Tibial artery (tissue), 4 donors: ENCODE measurements at regions not wholly inside any gene's neighbourhood (a gene's known extent, or its start where the extent isn't known, plus 50 kb on each side); places are given as distances from the start of the nearest gene placed in this dataset.

Source experiments
- DNase-seq, 2 donors: peaks; one replicate each; pipeline ENCODE4 v3.0.0-alpha.2; 2019
- H3K27ac ChIP-seq, 2 donors: fragments of 200-600 bp; sonication (generic) in 1 of 2; 1 replicate in 1 of 2; 2 replicates in 1 of 2; pipeline ENCODE4 v1.5.1; 2018 to 2019; ENCODE audit warnings: mild to moderate bottlenecking in 1 of 2
- H3K27me3 ChIP-seq, 2 donors: fragments of 200-600 bp; sonication (generic) in 1 of 2; one replicate each; pipeline versions ENCODE4 v1.5.1 to v1.6.0; 2016 to 2019
- H3K36me3 ChIP-seq, 3 donors: fragments of 200-600 bp; sonication (generic) in 2 of 3; one replicate each; pipeline ENCODE4 v1.5.1; 2016 to 2019; ENCODE audit warnings: mild to moderate bottlenecking in 2 of 3
- H3K4me1 ChIP-seq, 4 donors: fragments of 200-600 bp; sonication (generic) in 2 of 4; 1 replicate in 3 of 4; 2 replicates in 1 of 4; pipeline ENCODE4 v1.5.1; 2016 to 2019
- H3K4me3 ChIP-seq, 2 donors: fragments of 200-600 bp; sonication (generic) in 1 of 2; 1 replicate in 1 of 2; 2 replicates in 1 of 2; pipeline ENCODE4 v1.5.1; 2018 to 2019; ENCODE audit warnings: mild to moderate bottlenecking in 2 of 2
- H3K9me3 ChIP-seq, 3 donors: fragments of 200-600 bp; sonication (generic) in 1 of 3; one replicate each; pipeline ENCODE4 v1.5.1; 2016 to 2019
- intact Hi-C: fragments of 100-400 bp; cut with DNase I; formaldehyde crosslinking; loops from one replicate; pipeline ENCODE4 v1.15.0; 2023; ENCODE audit warnings: low total_unique reads
- TF ChIP-seq, protein P1 (sequence below), 2 experiments: fragments of 200-600 bp in 1 of 2; fragments of 450-650 bp in 1 of 2; IDR thresholded peaks; one replicate each; pipeline ENCODE4 v1.5.1; 2017 to 2019; ENCODE audit warnings: antibody characterized with exemption in 2 of 2, mild to moderate bottlenecking in 1 of 2, moderate library complexity in 1 of 2

DNA sequence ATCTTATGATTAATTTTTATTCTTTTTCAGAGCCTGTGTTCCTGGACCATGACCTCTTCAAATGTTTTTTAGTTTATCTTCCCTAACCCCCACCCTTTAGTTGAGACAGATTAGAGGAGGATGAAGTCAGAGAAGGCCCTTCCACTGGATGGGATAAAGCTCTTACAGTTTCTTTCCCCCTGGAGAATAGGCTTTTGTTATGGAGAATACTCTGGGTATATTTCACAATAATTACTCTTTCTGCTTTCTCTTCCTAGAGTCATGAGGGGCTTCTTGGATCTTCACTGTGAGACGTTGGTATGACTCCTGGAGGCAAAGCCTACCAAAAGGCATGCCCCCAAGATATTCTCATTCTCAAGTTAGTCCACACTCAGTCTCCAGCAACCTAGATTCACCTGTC, 144.4 kb upstream of the THRB start:
- no peaks in the 10 kb centered on the region for H3K36me3 ChIP-seq
- DNase-seq = no peak
- H3K4me3 ChIP-seq = no peak overlapping the region
- H3K27me3 ChIP-seq = no peaks in the 10 kb centered on the region
- TF ChIP-seq, protein P1, sequence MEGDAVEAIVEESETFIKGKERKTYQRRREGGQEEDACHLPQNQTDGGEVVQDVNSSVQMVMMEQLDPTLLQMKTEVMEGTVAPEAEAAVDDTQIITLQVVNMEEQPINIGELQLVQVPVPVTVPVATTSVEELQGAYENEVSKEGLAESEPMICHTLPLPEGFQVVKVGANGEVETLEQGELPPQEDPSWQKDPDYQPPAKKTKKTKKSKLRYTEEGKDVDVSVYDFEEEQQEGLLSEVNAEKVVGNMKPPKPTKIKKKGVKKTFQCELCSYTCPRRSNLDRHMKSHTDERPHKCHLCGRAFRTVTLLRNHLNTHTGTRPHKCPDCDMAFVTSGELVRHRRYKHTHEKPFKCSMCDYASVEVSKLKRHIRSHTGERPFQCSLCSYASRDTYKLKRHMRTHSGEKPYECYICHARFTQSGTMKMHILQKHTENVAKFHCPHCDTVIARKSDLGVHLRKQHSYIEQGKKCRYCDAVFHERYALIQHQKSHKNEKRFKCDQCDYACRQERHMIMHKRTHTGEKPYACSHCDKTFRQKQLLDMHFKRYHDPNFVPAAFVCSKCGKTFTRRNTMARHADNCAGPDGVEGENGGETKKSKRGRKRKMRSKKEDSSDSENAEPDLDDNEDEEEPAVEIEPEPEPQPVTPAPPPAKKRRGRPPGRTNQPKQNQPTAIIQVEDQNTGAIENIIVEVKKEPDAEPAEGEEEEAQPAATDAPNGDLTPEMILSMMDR (IDR thresholded peaks at IDR 0.05) = no peak
- intact Hi-C loops = no loop called here
- peaks cover 0 to 4% (median 0%) of the 10 kb centered on the region in 3 donors for H3K9me3 ChIP-seq
- peaks cover 0 to 14% (median 5%) of the 10 kb centered on the region in 4 donors for H3K4me1 ChIP-seq
- H3K27ac ChIP-seq = no peak overlapping the region

DNA sequence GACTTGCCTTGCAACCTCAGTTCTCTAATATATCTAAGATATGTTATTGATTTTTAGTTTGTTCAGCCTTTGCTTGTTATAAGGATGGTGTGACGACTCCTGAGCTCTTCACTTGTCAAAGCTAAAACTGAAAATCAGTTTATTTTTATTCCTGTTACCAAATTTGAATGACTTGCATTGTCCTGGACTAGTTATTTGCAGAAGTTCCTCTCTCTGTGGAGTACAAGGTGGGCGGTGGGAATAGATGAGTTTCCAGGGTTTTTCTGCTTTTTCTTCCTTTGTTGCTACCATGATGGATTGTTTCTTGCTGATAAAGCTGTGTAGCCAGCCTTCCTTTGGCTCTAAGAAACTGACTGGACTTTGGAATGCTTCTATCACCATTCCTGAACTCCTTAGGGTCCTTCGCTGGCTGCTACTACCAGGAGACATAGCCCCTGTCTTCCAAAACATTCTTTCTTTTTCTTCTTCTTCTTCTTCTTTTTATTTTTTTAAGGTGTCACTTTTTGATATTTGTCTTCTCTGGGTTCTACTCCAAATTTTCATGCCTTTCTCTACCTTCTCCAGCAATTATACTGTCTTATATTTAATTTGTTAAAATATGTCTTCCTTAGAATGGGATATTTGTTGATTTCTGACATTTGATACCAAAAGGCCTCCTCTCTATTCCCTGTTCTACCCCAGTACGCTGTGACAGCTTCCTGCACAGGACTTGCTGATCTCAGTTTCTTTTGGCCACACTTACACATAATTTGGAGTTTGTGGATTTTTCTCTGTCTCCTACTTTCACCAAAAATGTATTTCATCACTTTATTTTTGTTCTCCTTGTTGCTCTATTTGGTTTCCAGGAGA, 145.1 kb upstream of the THRB start:
- DNase-seq = no peak
- intact Hi-C loops = no loop called here
- no peaks in the 10 kb centered on the region for H3K27me3 ChIP-seq
- H3K9me3 ChIP-seq = no peaks in the 10 kb centered on the region
- H3K27ac ChIP-seq = no peak overlapping the region
- TF ChIP-seq, protein P1 (IDR thresholded peaks at IDR 0.05) = no peak
- no peak overlapping the region for H3K4me3 ChIP-seq
- no peaks in the 10 kb centered on the region for H3K36me3 ChIP-seq
- H3K4me1 ChIP-seq = peaks cover 0 to 14% (median 5%) of the 10 kb centered on the region in 4 donors

DNA sequence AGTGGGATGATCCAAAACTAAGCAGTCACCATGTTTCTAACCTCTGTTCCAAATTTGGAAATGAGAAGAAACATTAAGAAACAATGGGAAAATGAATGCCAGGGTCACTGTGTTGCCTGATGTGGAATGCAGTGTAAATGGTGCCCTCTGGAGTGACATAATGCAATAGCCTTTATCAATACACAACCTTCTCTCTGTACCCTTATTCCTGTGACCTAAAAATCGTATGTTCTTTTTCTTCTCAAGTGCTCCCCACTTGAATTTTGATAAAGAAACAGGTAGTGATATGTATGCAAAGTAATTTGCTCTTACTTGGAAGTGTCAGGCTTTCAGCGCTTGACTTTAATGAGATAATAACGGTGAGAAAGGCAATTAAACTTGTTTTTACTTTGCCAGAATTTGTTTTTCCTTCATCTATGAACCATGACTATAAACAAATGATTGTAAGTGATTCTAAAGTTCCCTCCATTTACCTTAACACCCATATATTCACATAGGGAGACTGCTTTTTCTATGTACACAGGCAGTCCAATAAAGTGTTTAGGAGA, 145.8 kb upstream of the THRB start:
- Histone ChIP-seq H3K36me3 (no peaks in the 10 kb centered on the region), H3K27ac (no peak overlapping the region), H3K4me1 (peaks cover 0 to 14% (median 5%) of the 10 kb centered on the region in 4 donors), H3K4me3 (no peak overlapping the region), H3K9me3 (no peaks in the 10 kb centered on the region), H3K27me3 (no peaks in the 10 kb centered on the region)
- TF ChIP-seq, protein P1 (IDR thresholded peaks at IDR 0.05) = peak; percentile 38 to 47
- DNase-seq = no peak
- intact Hi-C loops = no loop called here

DNA sequence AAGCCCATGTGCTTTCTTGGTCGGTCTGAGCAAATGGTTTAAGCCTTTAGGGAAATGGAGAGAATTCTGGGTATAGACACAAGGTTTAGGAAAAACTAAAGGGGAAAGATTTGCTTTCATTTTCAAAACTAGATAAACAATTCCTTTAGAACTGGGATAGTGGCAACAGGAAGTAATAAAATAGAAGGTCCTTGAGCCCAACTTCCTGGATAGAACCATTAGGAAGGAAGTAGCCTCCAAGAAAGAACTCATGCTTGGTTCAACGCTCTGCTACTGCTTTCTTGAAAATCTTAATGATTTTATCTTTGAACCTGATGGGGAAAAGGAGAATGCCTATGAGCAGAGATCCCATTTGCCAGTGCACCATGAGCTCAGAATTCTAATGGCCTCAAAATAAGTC, 147.0 kb upstream of the THRB start:
- no peaks in the 10 kb centered on the region for H3K36me3 ChIP-seq
- no peaks in the 10 kb centered on the region for H3K9me3 ChIP-seq
- DNase-seq = no peak
- H3K4me1 ChIP-seq = peaks cover 0 to 14% (median 5%) of the 10 kb centered on the region in 4 donors
- intact Hi-C loops = no loop called here
- H3K27me3 ChIP-seq = no peaks in the 10 kb centered on the region
- H3K27ac ChIP-seq = no peak overlapping the region
- no peak overlapping the region for H3K4me3 ChIP-seq
- TF ChIP-seq, protein P1 (IDR thresholded peaks at IDR 0.05) = no peak

DNA sequence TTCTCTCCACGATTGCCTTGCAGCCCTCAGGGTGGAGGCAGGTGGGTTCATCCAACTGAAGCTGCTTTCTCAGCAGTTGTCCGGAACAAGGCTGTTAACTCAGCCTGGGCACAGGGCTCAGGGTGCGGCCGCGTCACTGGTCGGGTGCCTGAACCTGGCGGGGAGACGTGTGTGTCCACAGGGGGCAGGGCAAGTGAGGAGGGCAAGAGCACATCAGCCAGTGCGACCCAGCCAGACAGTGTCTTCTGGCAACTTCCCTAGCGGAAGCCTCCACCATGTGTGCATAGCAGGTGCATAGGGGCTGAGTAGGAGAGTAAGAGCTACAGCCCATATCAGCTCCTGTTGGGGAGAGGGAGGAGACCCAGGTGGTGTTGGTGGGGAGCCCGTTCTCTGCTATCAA, 150.4 kb upstream of the THRB start:
- Histone ChIP-seq H3K27ac (no peak overlapping the region), H3K36me3 (no peaks in the 10 kb centered on the region), H3K4me3 (no peak overlapping the region), H3K9me3 (no peaks in the 10 kb centered on the region), H3K4me1 (peaks cover 0 to 6% (median 1%) of the 10 kb centered on the region in 4 donors), H3K27me3 (no peaks in the 10 kb centered on the region)
- TF ChIP-seq, protein P1 (IDR thresholded peaks at IDR 0.05) = no peak
- intact Hi-C loops = no loop called here
- DNase-seq = no peak
